Smooth muscle cell (in vitro differentiated cells): ENCODE measurements at regions not wholly inside any gene's neighbourhood (a gene's known extent, or its start where the extent isn't known, plus 50 kb on each side); places are given as distances from the start of the nearest gene placed in this dataset.
"Not testable (repeated sequence)": the region's sequence is repeated elsewhere in the genome, so short reads cannot be mapped to it uniquely, and the experiment has no call there.

ENCODE experiments used
- DNase-seq: peaks from one replicate; lab custom pipeline; 2025; ENCODE audit not compliant: unreplicated experiment; lab: John Stamatoyannopoulos, UW
- H2AFZ ChIP-seq: fragments of 200-600 bp; sonication (generic); 2 replicates; pipeline ENCODE4 v1.6.0; 2016; ENCODE audit warnings: antibody characterized with exemption, low read depth, mild to moderate bottlenecking
- H3F3A ChIP-seq: fragments of 200-600 bp; sonication (generic); 2 replicates; pipeline ENCODE4 v1.6.0; 2017; ENCODE audit warnings: antibody characterized with exemption, low read depth
- H3K27ac ChIP-seq: fragments of 200-600 bp; sonication (generic); 2 replicates; pipeline ENCODE4 v1.5.1; 2016; ENCODE audit warnings: low read depth, mild to moderate bottlenecking
- H3K27me3 ChIP-seq: fragments of 200-600 bp; sonication (generic); 2 replicates; pipeline ENCODE4 v1.6.1; 2016; ENCODE audit warnings: low read depth, mild to moderate bottlenecking
- H3K36me3 ChIP-seq: fragments of 200-600 bp; sonication (generic); 2 replicates; pipeline ENCODE4 v1.5.1; 2016; ENCODE audit warnings: low read depth
- H3K4me1 ChIP-seq: fragments of 200-600 bp; sonication (generic); 2 replicates; pipeline ENCODE4 v1.5.1; 2016; ENCODE audit warnings: low read depth
- H3K4me2 ChIP-seq: fragments of 200-600 bp; sonication (generic); 2 replicates; pipeline ENCODE4 v1.6.0; 2016; ENCODE audit warnings: mild to moderate bottlenecking
- H3K4me3 ChIP-seq: fragments of 200-600 bp; sonication (generic); 2 replicates; pipeline ENCODE4 v1.5.1; 2016; ENCODE audit warnings: mild to moderate bottlenecking
- H3K79me2 ChIP-seq: fragments of 200-600 bp; sonication (generic); 2 replicates; pipeline ENCODE4 v1.6.0; 2016; ENCODE audit warnings: low read depth, mild to moderate bottlenecking
- H3K9ac ChIP-seq: fragments of 200-600 bp; sonication (generic); 2 replicates; pipeline ENCODE4 v1.6.0; 2016; ENCODE audit warnings: low read depth
- H3K9me3 ChIP-seq: fragments of 200-600 bp; sonication (generic); replicated peaks from 2 replicates; pipeline ENCODE4 v1.5.1; 2016; ENCODE audit warnings: low read depth
- H4K20me1 ChIP-seq: fragments of 200-600 bp; sonication (generic); 2 replicates; pipeline ENCODE4 v1.6.0; 2016; ENCODE audit warnings: low read depth
- WGBS: methylation state at CpG from one replicate; pipeline ENCODE4 v1.1.7; 2016; ENCODE audit warnings: low lambda C conversion rate; 5-methylcytosine and 5-hydroxymethylcytosine counted together
- TF ChIP-seq, protein P1 (sequence below): fragments of 200-600 bp; sonication (generic); IDR thresholded peaks from 2 replicates; pipeline ENCODE4 v1.5.1; 2017; ENCODE audit warnings: borderline replicate concordance, mild to moderate bottlenecking, antibody characterized with exemption; ENCODE audit not compliant: insufficient read depth, poor library complexity, severe bottlenecking

DNA sequence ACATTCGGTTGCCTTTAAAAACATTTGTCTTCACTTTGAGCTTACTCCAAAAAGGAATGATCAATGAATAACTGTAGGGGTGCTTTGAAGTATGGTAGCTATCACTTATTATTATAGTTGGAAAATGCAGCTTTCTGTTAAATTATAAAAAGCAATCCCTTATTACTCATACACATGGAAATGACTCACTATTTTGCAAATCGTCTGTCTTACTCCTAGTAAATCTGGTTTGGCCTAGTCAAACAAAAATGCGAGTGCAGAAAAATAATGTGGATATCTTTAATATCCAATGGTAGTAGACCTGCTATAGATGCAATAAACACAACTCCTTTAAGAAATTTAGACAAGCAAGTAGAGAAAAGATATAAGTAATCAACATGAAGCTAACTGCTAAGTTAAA is 112.5 kb downstream of the ZIC1 start:
- H2AFZ ChIP-seq, result no peak overlapping the region
- DNase-seq, result no peak
- H3K36me3 ChIP-seq, result no peaks in the 10 kb centered on the region
- no peaks in the 10 kb centered on the region for H3K4me1 ChIP-seq
- no peaks in the 10 kb centered on the region for H4K20me1 ChIP-seq
- TF ChIP-seq, protein P1, sequence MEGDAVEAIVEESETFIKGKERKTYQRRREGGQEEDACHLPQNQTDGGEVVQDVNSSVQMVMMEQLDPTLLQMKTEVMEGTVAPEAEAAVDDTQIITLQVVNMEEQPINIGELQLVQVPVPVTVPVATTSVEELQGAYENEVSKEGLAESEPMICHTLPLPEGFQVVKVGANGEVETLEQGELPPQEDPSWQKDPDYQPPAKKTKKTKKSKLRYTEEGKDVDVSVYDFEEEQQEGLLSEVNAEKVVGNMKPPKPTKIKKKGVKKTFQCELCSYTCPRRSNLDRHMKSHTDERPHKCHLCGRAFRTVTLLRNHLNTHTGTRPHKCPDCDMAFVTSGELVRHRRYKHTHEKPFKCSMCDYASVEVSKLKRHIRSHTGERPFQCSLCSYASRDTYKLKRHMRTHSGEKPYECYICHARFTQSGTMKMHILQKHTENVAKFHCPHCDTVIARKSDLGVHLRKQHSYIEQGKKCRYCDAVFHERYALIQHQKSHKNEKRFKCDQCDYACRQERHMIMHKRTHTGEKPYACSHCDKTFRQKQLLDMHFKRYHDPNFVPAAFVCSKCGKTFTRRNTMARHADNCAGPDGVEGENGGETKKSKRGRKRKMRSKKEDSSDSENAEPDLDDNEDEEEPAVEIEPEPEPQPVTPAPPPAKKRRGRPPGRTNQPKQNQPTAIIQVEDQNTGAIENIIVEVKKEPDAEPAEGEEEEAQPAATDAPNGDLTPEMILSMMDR, result no peak
- H3K27me3 ChIP-seq, result no peaks in the 10 kb centered on the region
- no peaks in the 10 kb centered on the region for H3K79me2 ChIP-seq
- H3K4me2 ChIP-seq, result no peak overlapping the region
- WGBS, result 71% methylated on average over 3 of the region's 3 CpGs
- H3F3A ChIP-seq, result no peaks in the 10 kb centered on the region
- H3K9ac ChIP-seq, result no peak overlapping the region
- no peak overlapping the region for H3K27ac ChIP-seq
- H3K9me3 ChIP-seq, result no peaks in the 10 kb centered on the region
- H3K4me3 ChIP-seq, result no peak overlapping the region

DNA sequence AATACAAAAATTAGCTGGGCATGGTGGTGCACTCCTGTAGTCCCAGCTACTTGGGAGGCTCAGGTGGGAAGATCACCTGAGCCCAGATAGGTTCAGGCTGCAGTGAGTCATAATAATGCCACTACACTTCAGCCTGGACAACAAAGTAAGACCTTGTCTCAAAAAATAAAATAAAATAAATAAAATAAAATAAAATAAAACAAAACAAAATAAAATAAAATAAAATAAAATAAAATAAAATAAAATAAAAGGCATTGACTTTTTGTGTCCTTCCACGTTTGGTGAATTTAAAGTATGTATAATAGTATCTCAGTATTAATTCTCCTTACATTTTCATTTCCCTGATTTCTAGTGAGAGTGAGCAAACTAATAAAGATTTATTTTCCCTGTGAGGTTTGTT is 113.6 kb downstream of the ZIC1 start:
- not testable (repeated sequence) for H3K27ac ChIP-seq, H3K4me1 ChIP-seq, H4K20me1 ChIP-seq, H3F3A ChIP-seq, H3K9me3 ChIP-seq, H3K27me3 ChIP-seq, H2AFZ ChIP-seq, H3K36me3 ChIP-seq, H3K4me2 ChIP-seq, H3K79me2 ChIP-seq, H3K4me3 ChIP-seq, DNase-seq, H3K9ac ChIP-seq
- WGBS, result 67% methylated on average over 1 of the region's 1 CpG

DNA sequence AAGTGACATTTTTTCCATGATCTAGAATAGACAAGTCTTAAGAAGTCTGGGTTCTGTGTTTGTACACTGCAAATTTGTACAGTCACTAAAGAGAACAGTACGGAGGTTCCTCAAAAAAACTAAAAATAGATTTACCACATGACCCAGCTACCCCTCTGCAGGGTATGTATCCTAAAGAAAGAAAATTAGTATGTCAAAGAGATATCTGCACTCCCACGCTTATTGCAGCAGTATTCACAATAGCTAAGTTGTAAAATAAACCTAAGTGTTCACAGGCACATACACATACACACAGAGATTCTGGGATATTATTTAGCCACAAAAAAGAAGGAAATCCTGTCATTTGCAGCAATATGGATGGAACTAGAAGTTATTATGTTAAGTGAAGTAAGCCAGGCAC is 120.4 kb downstream of the ZIC1 start:
- H3K79me2 ChIP-seq, result no peaks in the 10 kb centered on the region
- WGBS, result 83% methylated on average over 2 of the region's 2 CpGs
- no peaks in the 10 kb centered on the region for H3K36me3 ChIP-seq
- no peak overlapping the region for H3K9ac ChIP-seq
- no peak overlapping the region for H3K4me3 ChIP-seq
- H3F3A ChIP-seq, result no peaks in the 10 kb centered on the region
- H2AFZ ChIP-seq, result no peak overlapping the region
- H3K4me1 ChIP-seq, result no peaks in the 10 kb centered on the region
- H3K9me3 ChIP-seq, result no peaks in the 10 kb centered on the region
- no peaks in the 10 kb centered on the region for H4K20me1 ChIP-seq
- no peak for DNase-seq
- TF ChIP-seq, protein P1, result no peak
- H3K27me3 ChIP-seq, result no peaks in the 10 kb centered on the region
- no peak overlapping the region for H3K27ac ChIP-seq
- no peak overlapping the region for H3K4me2 ChIP-seq

DNA sequence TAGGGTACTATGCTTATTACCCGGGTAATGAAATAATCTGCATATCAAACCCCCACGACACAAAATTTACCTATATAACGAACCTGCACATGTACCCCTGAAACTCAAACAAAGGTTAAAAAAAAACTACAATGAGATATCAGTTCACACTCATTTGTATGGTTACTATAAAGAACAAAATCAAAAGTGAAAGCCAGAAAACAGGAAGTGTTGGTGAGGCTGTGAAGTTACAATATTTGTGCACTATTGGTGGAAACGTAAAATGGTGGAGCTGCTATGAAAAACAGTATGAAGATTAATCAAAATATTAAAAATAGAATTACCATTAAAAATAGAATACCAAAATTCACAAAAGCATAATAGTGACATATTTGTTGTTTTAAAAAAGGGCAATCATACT is 128.9 kb downstream of the ZIC1 start:
- Histone ChIP-seq H3K9ac (no peak overlapping the region), H2AFZ (no peak overlapping the region)
- 85% methylated on average over 4 of the region's 4 CpGs for WGBS

More for the DNA sequence above, 128.9 kb downstream of the ZIC1 start:
- Histone ChIP-seq H3K27me3 (no peaks in the 10 kb centered on the region), H3K4me2 (no peak overlapping the region), H3K9me3 (peaks cover 4% of the 10 kb centered on the region), H4K20me1 (no peaks in the 10 kb centered on the region), H3K36me3 (no peaks in the 10 kb centered on the region), H3F3A (no peaks in the 10 kb centered on the region), H3K4me1 (no peaks in the 10 kb centered on the region), H3K27ac (no peak overlapping the region), H3K79me2 (no peaks in the 10 kb centered on the region), H3K4me3 (no peak overlapping the region)
- TF ChIP-seq, protein P1, result no peak
- no peak for DNase-seq
